Suppressor macrophage treated with lipopolysaccharide for 1 hour (primary cell): ENCODE measurements at regions not wholly inside any gene's neighbourhood (a gene's known extent, or its start where the extent isn't known, plus 50 kb on each side); places are given as distances from the start of the nearest gene placed in this dataset.

ENCODE experiments used
- DNase-seq, 3 donors: peaks; one replicate each; pipeline ENCODE4 v3.0.0-alpha.2; 2020 to 2022

DNA sequence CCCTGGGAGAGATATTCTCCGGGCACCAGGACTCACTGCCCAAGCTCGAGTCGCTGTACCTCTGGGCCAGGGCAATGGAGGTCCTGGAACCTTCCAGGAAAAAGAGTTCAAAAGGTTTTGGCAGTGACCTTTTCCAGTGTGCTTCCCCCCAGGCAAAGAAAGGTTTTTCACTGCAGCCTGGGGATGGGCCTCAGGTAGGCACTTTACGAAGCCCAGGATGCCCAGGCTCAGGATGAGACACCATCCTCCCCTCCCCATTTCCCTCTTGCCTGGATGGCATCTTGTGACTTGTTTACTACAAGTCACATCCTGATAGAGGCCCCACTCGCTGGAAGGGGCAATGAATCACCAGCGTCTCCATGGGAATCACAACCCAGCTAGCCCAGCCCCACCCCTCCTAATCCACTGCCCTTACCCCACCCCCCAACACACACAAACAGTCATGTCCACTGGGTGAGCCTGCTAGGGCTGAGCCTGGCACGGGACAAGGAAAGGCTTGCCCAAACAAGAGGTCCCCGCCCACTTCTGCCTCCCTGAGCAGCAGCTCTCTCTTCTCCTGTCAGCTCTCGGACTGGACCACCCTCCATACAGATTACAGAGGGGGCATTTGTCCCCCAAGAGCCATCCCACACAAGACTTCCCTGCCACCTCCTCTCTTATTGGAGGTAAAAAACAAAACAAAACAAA lies 93.8 kb upstream of the SMNDC1 start:
- peak; percentile 77 to 88 (median 86) for DNase-seq

- DNase-seq, result peak in 1 of 3 donors; percentile 22
These were observed 94.6 kb upstream of the SMNDC1 start for GRCh38 chr10:110399106-110399964.

GRCh38 chr10:110399965-110400933 lies 95.5 kb upstream of the SMNDC1 start:
- DNase-seq, result peak in 1 of 3 donors; percentile 18

GRCh38 chr10:110401401-110402076 lies 96.2 kb upstream of the DUSP5 start:
- DNase-seq, result no peak

- no peak for DNase-seq
These were observed 95.7 kb upstream of the DUSP5 start for GRCh38 chr10:110402077-110402416.

DNA sequence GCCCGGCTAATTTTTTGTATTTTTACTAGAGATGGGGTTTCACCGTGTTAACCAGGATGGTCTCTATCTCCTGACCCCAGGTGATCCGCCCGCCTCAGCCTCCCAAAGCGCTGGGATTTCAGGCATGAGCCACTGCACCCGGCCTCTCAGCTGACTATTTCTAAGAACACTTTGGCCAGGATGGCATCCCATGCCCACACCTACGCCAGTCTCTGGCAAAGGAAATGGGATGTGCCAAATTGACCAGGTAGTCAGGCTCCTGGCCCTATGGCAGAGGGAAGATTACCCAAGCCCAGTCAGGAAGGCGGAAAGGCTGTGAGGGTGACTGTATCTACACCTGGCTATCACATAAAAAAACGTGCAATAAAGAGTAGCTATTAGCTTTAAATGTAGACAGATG lies 94.1 kb upstream of the DUSP5 start:
- DNase-seq, result no peak

DNA sequence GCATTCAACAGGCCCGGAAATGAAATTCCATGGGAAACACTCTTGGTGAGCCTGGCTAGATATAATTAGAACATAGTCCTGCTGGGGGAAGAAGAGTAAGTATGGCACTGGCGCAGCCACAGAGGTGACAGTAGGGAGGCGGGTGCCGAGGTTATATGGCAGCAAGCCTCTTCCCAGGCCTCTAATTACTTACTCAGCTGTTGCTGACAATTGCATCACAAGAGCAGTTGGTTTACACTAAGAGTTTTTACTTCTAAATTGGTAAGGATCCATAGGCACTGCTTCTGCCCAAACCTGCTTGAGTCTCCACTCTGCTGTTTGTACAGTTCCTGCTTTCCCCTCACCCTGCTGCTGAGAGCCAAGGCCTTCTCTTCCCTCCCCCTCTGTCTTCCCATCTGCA lies 93.3 kb upstream of the DUSP5 start:
- DNase-seq, result no peak

DNA sequence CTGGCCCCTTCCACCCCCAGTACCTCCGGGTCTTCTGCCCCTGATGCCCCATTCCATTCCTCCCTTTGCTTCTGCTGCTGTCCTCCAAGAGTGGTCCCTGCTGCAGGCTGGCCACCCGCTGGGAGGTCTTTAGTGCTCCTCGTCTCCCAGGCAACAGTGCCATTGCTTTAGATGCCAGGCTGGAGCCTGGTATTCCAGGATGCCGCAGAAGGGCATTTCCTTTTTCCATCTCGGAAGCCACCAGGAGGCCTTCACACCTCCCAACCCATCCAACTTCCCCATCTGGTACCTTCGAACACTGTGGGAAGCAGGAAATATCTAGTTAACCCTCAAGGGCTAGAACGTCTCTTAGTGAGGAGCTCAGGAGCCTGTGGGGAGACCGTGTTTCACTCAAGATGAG lies 92.9 kb upstream of the DUSP5 start:
- no peak for DNase-seq

DNA sequence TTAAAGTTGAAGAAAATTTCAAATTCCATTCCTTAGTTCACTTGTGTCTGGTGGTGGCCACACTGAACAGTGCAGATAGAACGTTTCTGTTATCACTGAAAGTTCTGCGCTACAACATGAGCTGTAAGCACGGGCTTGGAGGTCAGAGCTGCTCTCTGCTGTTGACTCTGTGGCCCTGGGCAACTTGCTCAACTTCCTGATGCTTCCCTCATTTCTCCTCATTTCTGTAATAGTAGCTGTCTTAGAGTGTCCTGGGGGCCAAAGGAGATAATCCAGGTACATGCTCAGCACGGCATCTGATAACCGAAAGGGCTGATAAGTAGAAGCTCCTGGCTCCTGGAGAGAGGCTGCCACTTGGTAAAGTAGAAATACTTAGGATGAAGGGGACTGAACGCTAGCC lies 92.3 kb upstream of the DUSP5 start:
- no peak for DNase-seq

GRCh38 chr10:110407301-110408170 lies 90.2 kb upstream of the DUSP5 start:
- no peak for DNase-seq

GRCh38 chr10:110408203-110408871 lies 89.4 kb upstream of the DUSP5 start:
- DNase-seq, result peak; percentile 79 to 90 (median 85)

GRCh38 chr10:110408943-110409342 lies 88.8 kb upstream of the DUSP5 start:
- DNase-seq, result no peak

GRCh38 chr10:110409488-110409887 lies 88.2 kb upstream of the DUSP5 start:
- no peak for DNase-seq

DNA sequence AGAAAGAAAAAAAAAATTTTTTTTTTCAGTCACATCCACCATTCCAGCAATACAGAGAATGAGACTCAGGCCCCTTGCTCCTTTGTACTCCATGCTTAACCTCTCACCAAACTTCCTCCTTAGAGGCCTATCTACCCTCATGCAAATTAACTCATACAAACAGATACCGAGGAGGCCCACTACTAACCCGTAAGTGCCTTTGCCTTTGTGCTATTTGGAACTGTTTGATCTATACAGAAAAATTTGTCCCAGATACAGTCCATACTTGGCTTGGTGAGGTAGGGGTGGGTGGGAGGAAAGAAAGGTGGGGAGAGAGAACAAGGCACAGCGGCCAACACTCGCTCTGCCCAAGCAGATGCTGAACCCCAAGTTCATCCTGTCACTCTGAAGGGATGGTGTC lies 87.8 kb upstream of the DUSP5 start:
- no peak for DNase-seq

DNA sequence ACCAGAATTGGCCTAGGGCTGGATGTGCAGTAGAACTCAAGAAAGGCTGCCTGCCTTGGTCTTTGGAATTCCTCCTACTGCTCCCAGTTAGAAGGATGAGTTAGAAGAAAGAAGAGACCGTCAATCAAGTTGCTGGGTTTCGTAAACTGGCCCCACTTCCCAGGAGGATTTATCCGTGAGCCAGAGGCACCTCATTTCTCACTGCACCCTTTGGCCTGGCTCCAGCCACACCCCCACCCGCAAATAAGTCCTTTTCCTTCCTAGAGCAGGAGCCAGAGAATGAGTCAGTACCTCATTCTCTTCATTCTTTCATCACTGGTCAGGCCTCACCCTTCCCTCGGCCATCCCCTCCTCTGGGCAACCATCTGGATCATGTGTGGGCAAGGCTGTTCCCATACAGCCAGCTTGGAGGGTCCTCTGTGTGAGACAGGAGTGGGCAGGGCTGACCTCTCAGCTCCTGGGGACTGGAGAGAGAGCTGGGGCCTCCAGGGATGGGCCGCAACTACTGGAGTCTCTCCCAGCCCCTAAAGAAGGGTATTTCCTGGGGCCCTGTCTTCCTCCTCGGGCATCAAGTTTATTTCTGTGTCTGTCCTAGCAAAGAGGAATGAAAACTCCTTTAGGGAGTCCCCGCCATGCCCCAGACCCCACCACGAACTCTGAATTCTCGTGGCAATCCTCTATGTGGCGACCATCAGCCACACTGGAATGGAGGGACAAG lies 87.2 kb upstream of the DUSP5 start:
- peak; percentile 74 to 79 (median 79) for DNase-seq

DNA sequence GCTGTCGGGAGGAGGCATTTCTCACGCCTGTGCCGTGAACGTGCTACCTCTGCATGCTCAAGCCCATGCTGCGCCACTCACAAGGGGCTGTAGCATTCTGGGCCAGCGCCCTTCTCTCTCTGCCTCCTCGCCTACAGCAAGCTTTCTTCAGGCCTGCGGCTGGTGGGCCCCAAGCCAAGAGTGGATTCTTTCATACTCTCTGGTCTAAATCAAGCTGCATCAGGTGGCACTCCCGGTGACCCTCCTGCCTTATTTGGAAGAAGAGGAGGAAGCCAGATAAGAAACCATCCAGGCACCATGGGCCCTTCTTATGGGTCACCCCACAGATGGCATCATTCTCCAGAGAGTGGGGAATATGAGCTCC lies 86.7 kb upstream of the DUSP5 start:
- no peak for DNase-seq

- DNase-seq, result no peak
These were observed 84.5 kb upstream of the DUSP5 start for GRCh38 chr10:110413049-110413783.

GRCh38 chr10:110413903-110414547 lies 83.7 kb upstream of the DUSP5 start:
- no peak for DNase-seq
